Upper lobe of left lung (tissue), 6 donors: ENCODE measurements at regions not wholly inside any gene's neighbourhood (a gene's known extent, or its start where the extent isn't known, plus 50 kb on each side); places are given as distances from the start of the nearest gene placed in this dataset.

Experiments used
- ATAC-seq, 2 donors: fragments of 200-7000 bp; cut with Tn5 transposase; one replicate each; pipeline ENCODE4 v1.9.1; 2022; ENCODE audit warnings: mild to moderate bottlenecking in 2 of 2, moderate library complexity in 2 of 2; ENCODE audit not compliant: low FRiP score in 2 of 2
- DNase-seq, 2 donors: peaks; one replicate each; pipeline ENCODE4 v3.0.0-alpha.2; 2019 to 2020
- H3K27ac ChIP-seq, 4 donors: fragments of 200-600 bp; sonication (generic); one replicate each; pipeline ENCODE4 v1.5.1; 2016 to 2019
- H3K27me3 ChIP-seq, 4 donors: fragments of 200-600 bp; sonication (generic); one replicate each; pipeline ENCODE4 v1.5.1; 2017 to 2019
- H3K36me3 ChIP-seq, 4 donors: fragments of 200-600 bp; sonication (generic); one replicate each; pipeline ENCODE4 v1.5.1; 2016 to 2019
- H3K4me1 ChIP-seq, 4 donors: fragments of 200-600 bp; sonication (generic); one replicate each; pipeline ENCODE4 v1.5.1; 2018 to 2019
- H3K4me3 ChIP-seq, 4 donors: fragments of 200-600 bp; sonication (generic); one replicate each; pipeline ENCODE4 v1.5.1; 2017 to 2019; ENCODE audit warnings: mild to moderate bottlenecking in 2 of 4, moderate library complexity in 1 of 4
- H3K9me3 ChIP-seq, 4 donors: fragments of 200-600 bp; sonication (generic); one replicate each; pipeline ENCODE4 v1.5.1; 2018 to 2019
- EP300 ChIP-seq, 4 donors: sonication (generic); formaldehyde crosslinking; IDR thresholded peaks; one replicate each; pipeline ENCODE4 v1.5.1; 2017; ENCODE audit warnings: antibody characterized with exemption in 4 of 4, control low read depth in 2 of 4
- POLR2A ChIP-seq, 4 donors: fragments of 450-650 bp; IDR thresholded peaks; one replicate each; pipeline ENCODE4 v1.5.1; 2016 to 2017; ENCODE audit warnings: antibody characterized with exemption in 4 of 4, mild to moderate bottlenecking in 2 of 4
- POLR2AphosphoS5 ChIP-seq, 2 donors: sonication (generic); formaldehyde crosslinking; IDR thresholded peaks; one replicate each; pipeline ENCODE4 v1.5.1; 2017; ENCODE audit warnings: antibody characterized with exemption in 2 of 2
- WGBS, 2 donors: methylation state at CpG; one replicate each; pipeline ENCODE4 v1.1.5; 2017 to 2018; 5-methylcytosine and 5-hydroxymethylcytosine counted together
- TF ChIP-seq, protein P1 (sequence below), 6 experiments: fragments of 450-650 bp in 4 of 6; fragments of 200-600 bp in 2 of 6; sonication (generic) in 2 of 6; IDR thresholded peaks; one replicate each; pipeline ENCODE4 v1.5.1; 2016 to 2019; ENCODE audit warnings: antibody characterized with exemption in 6 of 6
- donor health status: DM: no; HTN: no; CAD: no; lungs with moderate emphysema.
- donor health status: DM: no; HTN: yes; CAD: no; lungs with severe emphysema.

DNA sequence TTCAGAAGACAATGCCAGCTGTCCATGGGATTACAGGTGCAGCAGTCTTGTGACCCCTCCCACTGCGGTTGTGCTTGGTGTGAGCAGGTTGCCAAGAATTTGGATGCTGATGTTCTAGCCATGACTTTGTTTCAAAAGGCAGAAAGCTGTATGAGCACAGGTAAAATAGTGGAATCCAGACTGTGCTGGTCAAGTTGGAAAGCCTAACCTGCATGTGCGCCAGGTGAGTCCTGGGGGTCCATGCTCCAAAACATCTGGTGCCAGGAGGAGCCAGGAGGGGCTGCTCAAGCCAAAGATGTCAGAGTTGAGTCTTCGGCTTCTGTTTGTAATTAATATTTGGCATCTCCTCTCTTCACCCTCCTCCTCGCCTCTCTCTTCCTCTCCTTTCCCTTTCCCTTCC, 330.1 kb downstream of the MYCN start:
- Histone ChIP-seq H3K27me3 (no peaks in the 10 kb centered on the region), H3K9me3 (no peaks in the 10 kb centered on the region), H3K27ac (no peak overlapping the region), H3K36me3 (no peaks in the 10 kb centered on the region), H3K4me3 (no peak overlapping the region), H3K4me1 (no peaks in the 10 kb centered on the region)
- TF ChIP-seq, protein P1, sequence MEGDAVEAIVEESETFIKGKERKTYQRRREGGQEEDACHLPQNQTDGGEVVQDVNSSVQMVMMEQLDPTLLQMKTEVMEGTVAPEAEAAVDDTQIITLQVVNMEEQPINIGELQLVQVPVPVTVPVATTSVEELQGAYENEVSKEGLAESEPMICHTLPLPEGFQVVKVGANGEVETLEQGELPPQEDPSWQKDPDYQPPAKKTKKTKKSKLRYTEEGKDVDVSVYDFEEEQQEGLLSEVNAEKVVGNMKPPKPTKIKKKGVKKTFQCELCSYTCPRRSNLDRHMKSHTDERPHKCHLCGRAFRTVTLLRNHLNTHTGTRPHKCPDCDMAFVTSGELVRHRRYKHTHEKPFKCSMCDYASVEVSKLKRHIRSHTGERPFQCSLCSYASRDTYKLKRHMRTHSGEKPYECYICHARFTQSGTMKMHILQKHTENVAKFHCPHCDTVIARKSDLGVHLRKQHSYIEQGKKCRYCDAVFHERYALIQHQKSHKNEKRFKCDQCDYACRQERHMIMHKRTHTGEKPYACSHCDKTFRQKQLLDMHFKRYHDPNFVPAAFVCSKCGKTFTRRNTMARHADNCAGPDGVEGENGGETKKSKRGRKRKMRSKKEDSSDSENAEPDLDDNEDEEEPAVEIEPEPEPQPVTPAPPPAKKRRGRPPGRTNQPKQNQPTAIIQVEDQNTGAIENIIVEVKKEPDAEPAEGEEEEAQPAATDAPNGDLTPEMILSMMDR (IDR thresholded peaks at IDR 0.05): no peak
- TF ChIP-seq EP300 (IDR thresholded peaks at IDR 0.05) (no peak), POLR2A (IDR thresholded peaks at IDR 0.05) (no peak), POLR2AphosphoS5 (IDR thresholded peaks at IDR 0.05) (no peak)
- DNase-seq (no peak), ATAC-seq (no peak)
- 85 to 94% methylated on average over 4 of the region's 4 CpGs for WGBS, 2 donors

- Histone ChIP-seq H3K36me3 (no peaks in the 10 kb centered on the region), H3K9me3 (no peaks in the 10 kb centered on the region), H3K4me1 (no peaks in the 10 kb centered on the region), H3K27me3 (no peaks in the 10 kb centered on the region), H3K4me3 (no peak overlapping the region), H3K27ac (no peak overlapping the region)
- no peak for ATAC-seq
- WGBS, 2 donors: 74 to 77% methylated on average over 3 of the region's 3 CpGs
- no peak for DNase-seq
- no peak for TF ChIP-seq EP300 (IDR thresholded peaks at IDR 0.05)
- no peak for TF ChIP-seq POLR2AphosphoS5 (IDR thresholded peaks at IDR 0.05)
- TF ChIP-seq, protein P1 (IDR thresholded peaks at IDR 0.05): no peak
- no peak for TF ChIP-seq POLR2A (IDR thresholded peaks at IDR 0.05)
Measured at GRCh38 chr2:16268301-16269000, 328.1 kb downstream of the MYCN start.

GRCh38 chr2:16266571-16266970, 326.2 kb downstream of the MYCN start:
- TF ChIP-seq, protein P1 (IDR thresholded peaks at IDR 0.05): no peak
- no peak for TF ChIP-seq POLR2AphosphoS5 (IDR thresholded peaks at IDR 0.05)
- no peak for TF ChIP-seq EP300 (IDR thresholded peaks at IDR 0.05)
- no peak for TF ChIP-seq POLR2A (IDR thresholded peaks at IDR 0.05)
- WGBS, 2 donors: 91 to 93% methylated on average over 11 of the region's 11 CpGs

DNA sequence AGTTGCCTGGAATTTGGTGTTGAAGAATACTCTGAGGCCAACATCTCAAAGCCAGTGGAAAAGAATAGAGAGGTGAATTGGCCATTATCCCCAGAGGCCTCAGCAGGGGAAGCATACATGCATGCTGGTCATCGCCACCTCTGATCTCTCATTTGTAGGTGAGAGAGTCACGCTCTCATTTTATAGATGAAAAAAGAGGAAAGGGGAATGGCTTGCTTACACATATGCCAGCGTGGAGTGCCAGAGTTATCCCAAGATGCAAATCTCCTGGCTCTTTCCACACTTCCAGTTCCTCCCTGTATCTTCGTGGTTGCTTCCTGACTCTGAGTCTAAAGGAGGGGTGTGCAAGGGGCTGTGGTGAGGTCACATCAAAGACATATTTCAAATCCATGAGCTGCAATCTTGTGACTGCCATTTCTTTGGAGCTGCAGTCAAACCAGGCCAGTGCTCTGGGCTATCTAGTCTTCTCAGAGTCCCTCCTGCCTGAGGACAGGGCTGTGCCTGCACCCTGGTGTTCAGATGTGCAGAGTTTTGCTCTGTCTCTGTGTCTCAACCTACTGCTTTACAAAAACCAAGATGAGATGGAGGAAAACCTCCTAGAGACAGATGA, 324.7 kb downstream of the MYCN start:
- no peak overlapping the region for H3K27ac ChIP-seq
- H3K4me3 ChIP-seq: no peak overlapping the region
- no peaks in the 10 kb centered on the region for H3K9me3 ChIP-seq
- no peaks in the 10 kb centered on the region for H3K27me3 ChIP-seq
- ATAC-seq (no peak), DNase-seq (no peak)
- H3K36me3 ChIP-seq: no peaks in the 10 kb centered on the region
- WGBS, 2 donors: 75 to 77% methylated on average over 4 of the region's 4 CpGs
- no peaks in the 10 kb centered on the region for H3K4me1 ChIP-seq
- TF ChIP-seq POLR2A (IDR thresholded peaks at IDR 0.05): no peak
- TF ChIP-seq EP300 (IDR thresholded peaks at IDR 0.05): no peak
- TF ChIP-seq, protein P1 (IDR thresholded peaks at IDR 0.05): no peak
- no peak for TF ChIP-seq POLR2AphosphoS5 (IDR thresholded peaks at IDR 0.05)

More at GRCh38 chr2:16266571-16266970, 326.2 kb downstream of the MYCN start:
- Histone ChIP-seq H3K9me3 (no peaks in the 10 kb centered on the region), H3K36me3 (no peaks in the 10 kb centered on the region), H3K4me1 (no peaks in the 10 kb centered on the region), H3K4me3 (no peak overlapping the region), H3K27ac (no peak overlapping the region), H3K27me3 (no peaks in the 10 kb centered on the region)
- DNase-seq: no peak
- no peak for ATAC-seq

GRCh38 chr2:16264491-16264890, 324.1 kb downstream of the MYCN start:
- no peaks in the 10 kb centered on the region for H3K4me1 ChIP-seq
- no peak for TF ChIP-seq EP300 (IDR thresholded peaks at IDR 0.05)
- TF ChIP-seq POLR2AphosphoS5 (IDR thresholded peaks at IDR 0.05): no peak
- TF ChIP-seq POLR2A (IDR thresholded peaks at IDR 0.05): no peak
- TF ChIP-seq, protein P1 (IDR thresholded peaks at IDR 0.05): no peak
- WGBS, 2 donors: 80 to 89% methylated on average over 4 of the region's 4 CpGs
- no peak overlapping the region for H3K4me3 ChIP-seq
- H3K9me3 ChIP-seq: no peaks in the 10 kb centered on the region
- DNase-seq (no peak), ATAC-seq (no peak)
- H3K27ac ChIP-seq: no peak overlapping the region
- no peaks in the 10 kb centered on the region for H3K36me3 ChIP-seq
- H3K27me3 ChIP-seq: no peaks in the 10 kb centered on the region
